ENCODE measurements at regions not wholly inside any gene's neighbourhood (a gene's known extent, or its start where the extent isn't known, plus 50 kb on each side); places are given as distances from the start of the nearest gene placed in this dataset.

DNA sequence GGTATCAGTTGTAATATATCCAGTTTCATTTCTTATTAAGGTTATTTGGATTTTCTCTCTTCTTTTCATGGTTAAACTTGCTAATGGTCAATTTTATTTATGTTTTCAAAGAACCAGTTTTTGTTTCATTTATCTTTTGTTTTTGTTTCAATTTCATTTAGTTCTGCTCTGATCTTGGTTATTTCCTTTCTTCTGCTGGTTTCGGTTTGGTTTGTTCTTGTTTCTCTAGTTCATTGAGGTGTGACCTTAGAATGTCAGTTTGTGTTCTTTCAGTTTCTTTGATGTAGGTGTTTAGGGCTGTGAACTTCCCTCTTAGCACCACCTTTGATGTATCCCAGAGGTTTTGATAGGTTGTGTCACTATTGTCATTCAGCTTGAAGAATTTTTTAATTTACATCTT, 145.6 kb upstream of the SLCO1B1 start:
- TF ChIP-seq, protein P1, sequence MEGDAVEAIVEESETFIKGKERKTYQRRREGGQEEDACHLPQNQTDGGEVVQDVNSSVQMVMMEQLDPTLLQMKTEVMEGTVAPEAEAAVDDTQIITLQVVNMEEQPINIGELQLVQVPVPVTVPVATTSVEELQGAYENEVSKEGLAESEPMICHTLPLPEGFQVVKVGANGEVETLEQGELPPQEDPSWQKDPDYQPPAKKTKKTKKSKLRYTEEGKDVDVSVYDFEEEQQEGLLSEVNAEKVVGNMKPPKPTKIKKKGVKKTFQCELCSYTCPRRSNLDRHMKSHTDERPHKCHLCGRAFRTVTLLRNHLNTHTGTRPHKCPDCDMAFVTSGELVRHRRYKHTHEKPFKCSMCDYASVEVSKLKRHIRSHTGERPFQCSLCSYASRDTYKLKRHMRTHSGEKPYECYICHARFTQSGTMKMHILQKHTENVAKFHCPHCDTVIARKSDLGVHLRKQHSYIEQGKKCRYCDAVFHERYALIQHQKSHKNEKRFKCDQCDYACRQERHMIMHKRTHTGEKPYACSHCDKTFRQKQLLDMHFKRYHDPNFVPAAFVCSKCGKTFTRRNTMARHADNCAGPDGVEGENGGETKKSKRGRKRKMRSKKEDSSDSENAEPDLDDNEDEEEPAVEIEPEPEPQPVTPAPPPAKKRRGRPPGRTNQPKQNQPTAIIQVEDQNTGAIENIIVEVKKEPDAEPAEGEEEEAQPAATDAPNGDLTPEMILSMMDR (IDR thresholded peaks at IDR 0.05) = no peak
- TF ChIP-seq EP300 (IDR thresholded peaks at IDR 0.05) (no peak), POLR2A (IDR thresholded peaks at IDR 0.05) (no peak)

Data from upper lobe of left lung (tissue), 4 donors.